GM19238 (cell line): ENCODE measurements at regions not wholly inside any gene's neighbourhood (a gene's known extent, or its start where the extent isn't known, plus 50 kb on each side); places are given as distances from the start of the nearest gene placed in this dataset.
"Not testable (repeated sequence)": the region's sequence is repeated elsewhere in the genome, so short reads cannot be mapped to it uniquely, and the experiment has no call there.

Experiments used
- DNase-seq: peaks from one replicate; pipeline ENCODE4 v3.0.0; 2011; ENCODE audit warnings: low spot score; ENCODE audit not compliant: insufficient read length

DNA sequence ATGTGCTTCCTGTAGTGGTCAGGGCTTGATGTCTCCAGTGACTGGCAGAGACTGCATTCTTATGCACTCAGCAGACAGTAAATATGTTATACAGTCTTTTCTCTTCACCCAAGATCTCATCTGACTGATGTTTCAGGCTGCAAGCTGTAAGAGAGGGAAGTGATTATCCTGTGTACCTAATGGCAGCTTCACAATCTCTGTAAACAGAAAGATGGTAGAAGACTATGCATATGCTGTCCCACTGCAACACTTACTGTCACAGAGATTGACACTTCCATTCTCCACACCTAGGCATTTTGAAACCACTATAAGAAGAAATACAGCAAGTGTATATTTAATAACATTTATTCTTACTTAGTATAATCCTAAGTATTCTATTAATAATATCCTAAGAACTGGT is 97.6 kb upstream of the ANXA1 start:
- DNase-seq = no peak

DNA sequence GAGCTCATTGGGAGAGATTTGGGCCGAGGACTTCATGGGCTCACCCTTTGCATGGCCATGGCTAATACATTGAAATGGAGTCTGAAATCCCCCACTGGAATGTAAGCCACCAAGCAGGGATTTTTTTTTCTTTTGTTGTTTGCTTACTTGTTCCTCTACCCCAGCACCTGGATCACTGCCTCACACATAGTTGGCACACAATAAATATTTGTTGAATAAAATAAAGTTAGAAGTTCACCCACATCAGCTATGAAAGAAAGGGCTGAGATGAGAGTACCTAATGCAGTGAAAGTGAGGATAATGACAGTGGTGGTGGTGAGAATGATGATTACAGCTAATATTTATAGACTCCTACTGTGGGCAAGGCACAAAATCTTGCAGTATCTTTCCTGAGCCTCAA is 98.1 kb upstream of the ANXA1 start:
- no peak for DNase-seq

DNA sequence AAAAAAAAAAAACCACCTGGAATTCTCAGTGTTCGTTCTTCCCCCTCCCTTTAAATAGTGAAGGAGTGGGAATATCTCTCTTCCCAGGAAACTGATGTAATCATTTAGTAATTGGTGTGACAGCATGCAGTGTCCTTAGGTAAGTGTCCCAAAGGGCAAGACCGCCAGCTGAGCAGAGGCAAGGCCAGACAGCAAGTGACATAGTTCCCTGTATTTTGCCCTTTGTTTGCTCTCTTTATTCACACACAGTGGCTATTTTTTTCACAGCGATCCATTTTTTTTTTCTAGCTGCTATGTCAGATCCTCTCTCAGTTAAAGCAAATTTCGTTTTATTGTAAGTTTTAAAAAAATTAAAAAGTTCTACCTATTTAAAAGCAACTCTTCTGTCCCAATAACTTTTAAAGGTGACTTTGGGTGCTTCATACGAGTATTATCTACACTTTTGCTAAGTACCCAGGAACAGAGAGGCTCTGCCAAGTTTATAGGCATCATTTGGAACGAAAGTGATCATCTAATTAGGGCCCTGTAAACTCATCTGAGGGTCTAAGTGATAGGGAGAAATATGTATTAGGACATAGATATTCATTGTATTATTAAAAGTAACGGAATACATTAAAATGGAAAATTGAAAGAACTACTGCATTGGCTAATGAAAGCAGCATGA is 98.2 kb upstream of the ALDH1A1 start:
- no peak for DNase-seq

DNA sequence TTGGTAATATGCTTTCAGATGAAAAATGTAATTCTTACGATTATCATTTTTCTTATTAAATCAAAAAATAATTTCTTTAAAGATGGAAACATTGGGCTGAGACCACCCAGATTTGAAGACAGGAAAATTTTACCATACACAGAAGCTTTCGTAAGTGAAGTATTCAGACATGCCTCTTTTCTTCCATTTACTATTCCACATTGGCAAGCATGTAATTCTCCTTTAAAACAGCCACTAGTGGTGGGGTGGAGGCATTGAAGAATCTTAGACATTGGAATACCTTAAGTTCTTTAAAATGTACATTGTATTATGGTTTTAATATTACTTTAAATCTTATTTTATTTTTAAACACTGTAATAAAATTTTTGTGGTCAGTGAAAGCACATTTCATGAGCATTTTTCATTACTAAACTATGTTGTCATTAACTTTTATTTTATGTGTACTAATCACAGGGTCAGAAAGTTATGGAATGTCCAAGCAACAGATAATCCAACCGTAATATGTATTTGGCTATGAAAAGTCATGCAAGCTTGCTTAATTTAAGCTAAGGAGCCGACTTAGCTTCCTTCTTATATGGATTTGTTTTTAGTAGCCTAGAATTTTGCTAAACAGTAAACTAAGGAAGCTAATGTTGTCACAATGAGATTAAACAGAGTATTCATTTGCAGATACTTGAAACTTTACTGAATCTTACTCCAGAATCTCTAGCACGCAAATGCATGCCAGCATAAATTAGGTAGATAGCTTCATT is 97.4 kb upstream of the ALDH1A1 start:
- no peak for DNase-seq

DNA sequence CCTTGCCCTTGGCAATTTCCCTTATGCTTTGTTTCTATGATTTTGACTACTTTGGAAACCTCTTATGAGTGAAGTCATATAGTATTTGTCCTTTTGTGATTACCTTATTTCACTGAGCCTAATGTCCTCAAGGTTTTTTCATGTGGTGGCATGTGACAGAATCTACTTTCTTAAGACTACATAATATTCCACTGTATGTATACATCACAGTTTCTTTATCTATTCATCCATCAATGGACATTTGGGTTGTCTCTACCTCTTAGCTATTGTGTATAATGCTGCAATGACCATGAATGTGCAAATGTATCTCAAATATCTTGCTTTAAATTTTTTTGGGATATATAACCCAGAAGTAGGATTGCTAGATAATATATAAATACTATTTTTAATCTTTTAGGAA is 96.4 kb upstream of the ALDH1A1 start:
- DNase-seq = no peak

DNA sequence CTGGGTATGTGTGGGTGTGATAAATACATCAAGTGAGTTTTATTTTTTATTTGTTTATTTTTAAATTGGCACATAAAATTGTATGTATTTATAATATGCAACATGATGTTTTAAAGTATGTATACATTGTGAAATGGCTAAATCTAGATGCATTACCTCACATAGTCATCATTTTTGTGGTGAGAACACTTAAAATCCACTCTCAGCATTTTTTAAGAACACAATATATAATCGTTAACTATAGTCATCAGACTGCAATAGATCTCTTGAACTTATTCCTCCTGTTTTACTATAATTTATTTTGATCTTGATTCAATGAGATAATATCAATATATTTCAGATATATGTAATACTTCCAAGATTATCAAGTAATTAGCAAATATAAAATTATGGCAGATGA is 93.9 kb upstream of the ALDH1A1 start:
- DNase-seq = no peak

DNA sequence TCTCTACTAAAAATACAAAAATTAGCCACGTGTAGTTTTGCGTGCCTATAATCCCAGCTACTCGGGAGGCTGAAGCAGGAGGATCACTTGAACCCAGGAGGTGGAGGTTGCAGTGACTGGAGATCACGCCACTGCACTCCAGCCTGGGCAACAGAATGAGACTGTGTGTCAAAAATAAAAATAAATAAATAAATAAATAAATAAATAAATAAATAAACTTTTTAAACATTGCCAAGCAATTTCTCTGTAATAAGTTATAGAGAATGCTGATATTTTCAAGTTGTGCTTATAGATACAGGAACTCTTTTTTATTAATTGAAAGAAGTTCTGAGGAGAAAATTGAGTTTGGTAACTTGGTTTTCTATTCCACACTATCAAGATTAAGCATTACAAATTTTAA is 91.9 kb upstream of the ALDH1A1 start:
- DNase-seq = not testable (repeated sequence)

DNA sequence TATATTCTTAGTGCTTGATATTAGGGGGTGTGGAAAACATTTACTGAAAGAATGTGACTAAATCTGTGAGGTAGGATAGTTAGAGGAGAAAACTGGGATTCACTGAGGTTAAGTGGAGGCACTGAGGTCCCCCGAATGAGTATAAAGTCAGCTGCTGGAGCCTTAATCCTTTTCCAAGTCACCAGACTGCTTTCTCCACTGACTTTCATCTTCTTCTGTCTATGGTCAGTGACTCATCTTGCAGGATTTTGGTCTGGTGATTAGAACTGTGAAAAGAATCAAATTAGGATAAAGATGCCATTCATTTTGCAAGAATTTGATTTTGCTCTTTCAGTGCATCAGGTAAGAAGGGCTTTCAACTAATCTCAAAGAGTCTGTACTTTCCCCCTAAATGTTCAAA is 89.3 kb upstream of the ALDH1A1 start:
- no peak for DNase-seq

DNA sequence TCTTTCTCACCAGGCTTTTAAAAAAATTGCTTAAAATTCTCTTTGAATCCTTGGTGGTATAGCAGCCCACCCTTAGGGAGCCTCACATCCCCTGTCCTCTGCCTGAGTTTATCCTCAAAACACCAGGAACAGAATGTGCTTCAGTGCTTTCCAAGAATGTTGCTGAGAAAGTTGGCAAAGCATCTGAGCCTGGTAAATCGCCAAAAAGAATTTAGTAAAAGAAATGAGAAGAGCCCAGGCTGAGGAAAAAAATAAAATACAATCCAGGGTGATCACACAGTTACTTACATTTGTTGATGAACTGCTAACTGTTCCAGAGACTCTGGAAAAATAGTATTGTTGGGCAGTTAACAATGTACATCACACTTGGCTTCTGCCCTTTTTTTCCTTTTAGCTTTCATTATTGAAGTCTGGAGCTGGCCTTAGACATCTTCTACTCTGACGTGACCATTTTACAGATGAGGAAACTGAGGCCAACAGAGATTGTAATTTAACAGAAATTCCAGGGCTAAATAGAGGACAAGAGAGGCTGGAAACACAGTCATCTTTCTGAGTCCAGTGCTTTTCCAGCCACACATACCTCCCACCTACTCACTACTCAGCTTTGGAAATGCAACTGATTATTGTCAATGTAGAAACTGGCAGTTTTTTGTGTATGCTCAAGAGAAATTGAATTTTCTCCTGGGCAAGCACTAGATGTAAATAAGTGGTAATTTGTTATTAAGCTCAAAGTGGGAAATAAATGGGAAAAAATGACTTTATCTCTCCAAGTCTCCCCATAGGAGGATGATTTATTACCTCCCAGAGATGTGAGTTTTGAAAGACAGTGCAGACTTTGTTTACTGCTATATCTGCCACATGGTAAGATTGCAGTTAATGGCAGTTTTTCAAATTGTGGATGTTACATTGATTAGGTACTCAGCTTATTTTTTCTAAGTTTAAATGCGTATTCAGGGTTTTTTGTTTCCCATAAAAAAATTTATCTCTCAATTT is 86.7 kb upstream of the ALDH1A1 start:
- no peak for DNase-seq

DNA sequence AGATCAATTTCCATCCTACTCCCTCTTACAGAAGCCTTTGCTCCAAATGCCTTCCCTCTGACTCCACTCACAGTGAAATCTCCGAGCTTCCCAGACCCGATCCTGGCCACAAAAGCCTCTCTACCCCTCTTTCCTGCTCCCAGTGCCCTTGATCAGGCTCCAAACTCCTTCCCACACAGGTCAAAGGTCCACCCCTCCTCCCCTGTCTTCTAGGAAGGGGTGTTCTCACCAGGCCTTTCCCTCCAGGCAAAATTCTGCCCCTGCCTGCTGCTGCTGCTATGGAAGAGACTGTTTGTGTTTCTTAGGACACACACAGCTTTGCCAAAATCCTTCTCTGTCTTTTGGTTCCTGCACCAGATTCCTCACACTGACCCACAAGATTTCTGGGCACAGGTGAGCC is 85.8 kb upstream of the ALDH1A1 start:
- no peak for DNase-seq

DNA sequence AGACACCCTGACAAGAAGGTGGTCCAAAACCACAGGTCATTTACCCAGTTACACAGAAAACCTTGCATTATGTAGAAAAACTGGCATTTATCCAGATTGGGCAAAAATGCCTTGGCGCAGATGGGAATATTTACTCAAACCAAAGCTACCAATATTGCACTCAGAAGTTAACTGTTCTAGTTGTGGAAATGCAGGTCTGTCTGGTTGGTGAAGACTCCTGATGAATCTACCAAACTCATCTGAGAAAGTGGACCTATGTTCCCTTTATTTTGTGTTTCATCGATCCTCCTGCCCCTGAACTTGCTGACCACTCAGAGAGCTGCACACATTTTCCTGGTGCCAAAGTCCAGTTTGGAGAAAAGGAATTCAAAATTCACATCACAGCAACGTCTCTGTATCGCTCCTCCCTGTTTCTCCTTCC is 85.2 kb upstream of the ALDH1A1 start:
- no peak for DNase-seq

DNA sequence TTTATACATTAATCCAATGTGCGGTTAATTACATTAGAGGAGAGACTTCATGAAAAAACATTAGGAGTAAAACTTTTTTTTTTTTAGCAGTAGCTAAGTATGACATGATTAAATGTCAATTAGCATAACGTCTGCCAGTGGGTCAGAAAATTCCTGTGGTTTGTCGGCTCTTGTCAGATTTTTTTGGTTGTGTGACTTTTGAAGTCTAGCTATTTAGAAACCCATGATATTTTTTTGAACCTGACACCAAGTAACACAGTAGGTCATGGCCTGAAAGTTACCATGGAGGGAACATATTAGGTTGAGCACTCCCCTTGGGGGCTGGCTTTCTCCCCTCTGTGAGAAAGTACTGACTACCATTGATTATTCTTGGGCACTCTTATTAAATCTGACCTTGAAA is 84.8 kb upstream of the ALDH1A1 start:
- DNase-seq = no peak

DNA sequence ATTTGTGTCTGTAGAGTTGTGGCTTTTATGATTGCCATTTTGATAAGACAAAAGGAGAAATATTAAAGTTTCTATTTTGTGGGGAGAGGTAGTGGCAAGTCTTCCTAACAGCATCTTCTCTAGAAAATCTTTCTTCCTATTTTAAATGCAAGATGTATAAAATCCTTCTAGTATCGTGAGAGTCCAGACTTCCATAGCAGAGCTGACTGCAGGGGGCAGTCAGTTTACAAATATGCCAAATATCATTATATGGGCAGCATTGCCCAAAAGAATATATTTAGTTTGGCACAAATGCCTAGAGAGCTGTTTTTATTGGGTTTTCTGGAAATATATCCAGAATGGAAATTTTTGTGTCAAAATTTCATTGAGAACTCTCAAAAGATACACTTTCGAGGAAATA is 82.1 kb upstream of the ALDH1A1 start:
- DNase-seq = no peak

DNA sequence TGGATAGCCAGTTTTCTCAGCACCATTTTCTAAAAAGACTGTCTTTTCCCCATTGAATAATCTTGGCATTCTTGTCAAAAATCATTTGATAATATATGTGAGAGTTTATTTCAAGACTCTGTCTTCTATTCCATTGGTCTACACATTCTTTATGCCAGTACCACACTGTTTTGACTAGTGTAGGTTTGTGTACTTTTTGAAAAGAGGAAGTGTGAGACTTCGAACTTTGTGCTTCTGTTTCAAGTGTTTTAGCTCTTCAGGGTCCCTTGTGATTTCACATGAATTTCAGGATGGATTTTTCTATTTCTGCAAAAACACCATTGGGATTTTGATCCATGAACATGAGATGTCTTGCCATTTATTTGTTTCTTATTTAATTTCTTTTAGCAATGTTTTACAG is 78.5 kb upstream of the ALDH1A1 start:
- no peak for DNase-seq

DNA sequence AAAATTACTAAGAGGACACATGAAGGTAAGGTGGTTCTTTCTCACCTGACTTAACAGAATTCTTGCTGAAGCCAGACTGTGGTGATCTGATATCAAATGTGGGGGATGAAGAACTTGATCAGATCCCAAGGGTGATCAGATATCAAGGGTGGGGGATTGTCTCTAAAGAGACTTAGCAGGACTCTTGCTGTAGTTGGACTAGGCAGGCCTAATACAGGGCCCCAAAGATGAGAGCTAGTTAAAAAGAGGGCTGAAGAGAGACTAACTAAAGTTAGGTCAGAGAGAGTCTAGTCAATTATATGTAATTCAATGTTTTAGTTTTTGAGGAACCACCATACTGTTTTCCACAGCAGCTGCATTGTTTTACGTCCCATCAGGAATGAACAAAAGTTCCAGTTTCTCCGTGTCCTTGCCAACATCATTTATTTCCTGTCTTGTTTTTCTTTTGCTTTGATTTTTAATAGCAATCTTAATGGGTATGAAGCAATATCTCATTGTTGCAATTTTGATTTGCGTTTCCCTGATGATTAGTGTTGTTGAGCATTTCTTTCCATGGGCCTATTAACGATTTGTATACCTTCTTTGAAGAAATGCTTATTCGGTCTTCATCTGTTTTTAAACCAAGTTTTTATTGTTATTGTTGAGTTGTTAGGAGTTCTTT is 77.6 kb upstream of the ALDH1A1 start:
- DNase-seq = no peak

DNA sequence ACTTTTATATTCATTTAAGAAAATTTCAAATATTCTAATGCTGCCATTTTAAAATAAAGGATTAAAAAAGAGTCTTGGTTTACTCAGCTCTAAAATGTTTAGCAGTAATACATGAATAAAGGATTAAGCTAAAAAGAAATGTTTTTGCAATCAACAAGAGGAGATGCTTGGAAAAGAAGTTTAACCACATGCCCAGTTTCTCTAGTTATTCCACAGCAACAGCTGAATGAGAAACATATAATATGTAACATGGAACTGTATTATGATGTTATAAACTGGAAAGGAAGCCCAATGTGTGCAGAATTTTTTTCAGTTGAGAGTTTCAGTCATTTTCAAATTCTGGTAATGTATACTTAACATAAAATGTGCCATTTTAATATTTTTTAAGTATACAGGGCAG is 76.5 kb upstream of the ALDH1A1 start:
- DNase-seq = no peak

DNA sequence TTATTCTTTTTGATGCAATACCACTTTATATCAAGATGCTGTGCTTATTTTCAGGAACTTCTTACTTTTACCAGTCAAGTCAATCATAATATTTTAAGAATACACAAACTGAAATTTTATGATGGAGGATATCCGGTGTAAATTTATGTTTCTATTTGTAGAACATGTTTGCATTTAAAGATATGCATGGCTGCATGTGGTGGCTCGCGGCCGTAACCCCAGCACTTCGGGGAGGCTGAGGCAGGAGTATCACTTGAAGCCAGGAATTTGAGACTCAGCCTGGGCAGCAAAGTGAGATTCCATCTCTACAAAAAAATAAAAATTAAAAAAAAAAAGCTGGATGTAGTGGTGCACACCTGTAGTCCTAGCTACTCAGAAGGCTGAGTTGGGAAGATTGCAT is 73.5 kb upstream of the ALDH1A1 start:
- no peak for DNase-seq

DNA sequence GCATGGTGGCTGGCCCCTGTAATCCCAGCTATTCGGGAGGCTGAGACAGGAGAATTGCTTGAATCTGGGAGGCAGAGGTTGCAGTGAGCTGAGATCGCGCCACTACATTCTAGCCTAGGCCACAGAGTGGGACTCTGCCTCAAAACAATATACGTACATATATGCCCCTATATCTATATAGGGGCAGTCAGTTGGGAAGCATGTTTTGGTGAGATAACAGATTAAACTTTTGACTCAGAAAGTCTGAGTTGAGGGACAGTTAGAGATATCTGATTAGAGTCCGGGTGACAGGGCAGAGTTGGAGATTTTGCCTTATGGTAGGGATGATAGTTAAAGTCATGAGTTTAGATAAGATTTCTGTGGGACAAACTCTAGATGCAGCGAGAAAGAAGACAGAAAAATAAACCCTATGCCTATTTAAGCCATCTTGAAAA is 71.8 kb upstream of the ALDH1A1 start:
- DNase-seq = no peak

DNA sequence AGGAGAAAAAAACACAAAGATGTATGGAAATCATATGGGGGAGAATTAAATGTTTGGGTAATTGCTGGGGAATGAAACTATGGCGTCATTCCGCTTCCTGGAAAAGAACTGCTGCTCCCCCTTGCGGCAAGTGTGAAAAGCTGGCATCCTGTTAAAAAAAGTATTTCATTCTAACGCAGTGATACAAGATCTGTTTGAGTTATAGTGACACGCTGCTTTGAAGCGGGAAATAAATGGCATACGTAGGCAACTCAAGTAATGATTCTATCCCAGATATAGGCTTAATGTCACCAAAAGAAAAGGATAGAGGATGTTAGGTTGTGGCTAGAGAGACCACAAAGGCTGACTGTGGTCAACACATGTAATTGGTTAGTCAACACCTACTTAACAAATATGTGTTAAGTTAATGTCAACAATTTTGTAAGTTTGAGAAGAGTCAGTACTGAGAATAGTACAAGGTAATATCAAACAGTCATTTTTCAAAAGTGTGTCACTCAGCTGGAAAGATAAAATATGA is 70.2 kb upstream of the ALDH1A1 start:
- DNase-seq = no peak

DNA sequence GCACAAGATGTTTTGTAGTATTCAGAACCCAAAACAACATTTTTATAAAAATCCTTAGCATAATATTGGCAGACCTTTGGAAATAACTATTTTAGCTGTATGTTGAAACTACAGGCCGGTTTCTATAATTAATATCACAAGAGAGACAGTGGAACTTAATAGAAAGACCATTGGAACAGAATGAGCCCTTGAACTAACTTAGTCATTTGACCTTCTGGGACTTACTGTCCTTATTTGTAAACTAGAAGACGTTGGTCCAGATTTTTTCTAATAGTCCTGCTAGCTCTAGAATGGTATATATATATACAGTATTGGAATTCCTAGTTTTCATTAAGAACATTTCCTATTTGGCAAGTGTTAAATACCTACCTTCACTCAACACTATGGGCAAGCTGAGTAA is 69.5 kb upstream of the ALDH1A1 start:
- DNase-seq = no peak

DNA sequence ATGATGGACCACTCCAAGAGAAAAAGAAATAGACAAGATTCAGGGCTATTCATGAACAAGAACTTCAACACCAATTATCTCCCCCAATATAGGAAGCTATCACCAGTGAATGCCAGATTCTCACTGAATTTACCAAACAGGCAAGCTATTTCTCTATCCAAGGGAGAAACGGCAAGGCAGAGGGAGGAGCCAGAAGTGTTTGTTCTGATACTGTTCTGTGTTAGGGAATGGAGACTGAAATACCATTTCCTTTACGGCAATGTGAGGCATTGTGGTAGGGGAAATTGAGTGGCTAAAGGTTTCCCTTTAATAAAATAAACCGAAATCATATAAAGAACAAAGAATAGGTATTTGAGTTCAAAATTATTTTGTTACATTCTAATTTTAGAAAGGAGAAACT is 68.0 kb upstream of the ALDH1A1 start:
- DNase-seq = no peak
